Suprapubic skin (tissue), 4 donors: ENCODE measurements at regions not wholly inside any gene's neighbourhood (a gene's known extent, or its start where the extent isn't known, plus 50 kb on each side); places are given as distances from the start of the nearest gene placed in this dataset.

ENCODE experiments used
- CTCF ChIP-seq, 2 donors: fragments of 200-600 bp in 1 of 2; fragments of 450-650 bp in 1 of 2; sonication (generic) in 1 of 2; IDR thresholded peaks; one replicate each; pipeline ENCODE4 v1.5.1; 2016 to 2019; ENCODE audit warnings: antibody characterized with exemption in 2 of 2, mild to moderate bottlenecking in 1 of 2, moderate library complexity in 1 of 2
- POLR2A ChIP-seq, 2 donors: fragments of 450-650 bp; IDR thresholded peaks; one replicate each; pipeline ENCODE4 v1.6.1; 2017; ENCODE audit warnings: antibody characterized with exemption in 2 of 2, mild to moderate bottlenecking in 2 of 2, moderate library complexity in 2 of 2
- POLR2AphosphoS5 ChIP-seq, 3 donors: sonication (generic); formaldehyde crosslinking; IDR thresholded peaks; one replicate each; pipeline ENCODE4 v1.6.1; 2017; ENCODE audit warnings: antibody characterized with exemption in 3 of 3

GRCh38 chr9:115674091-115674490 is 479.5 kb upstream of the PAPPA start:
- no peak for TF ChIP-seq CTCF (IDR thresholded peaks at IDR 0.05)
- TF ChIP-seq POLR2A (IDR thresholded peaks at IDR 0.05), result no peak
- TF ChIP-seq POLR2AphosphoS5 (IDR thresholded peaks at IDR 0.05), result no peak
